ENCODE measurements at regions not wholly inside any gene's neighbourhood (a gene's known extent, or its start where the extent isn't known, plus 50 kb on each side); places are given as distances from the start of the nearest gene placed in this dataset.

GRCh38 chr3:24748520-24748919 is 253.9 kb upstream of the THRB start:
- no peaks in the 10 kb centered on the region for H4K20me1 ChIP-seq (ENCODE audit: control insufficient read depth, insufficient read depth)
- H3K9me3 ChIP-seq (replicated peaks; ENCODE audit: control insufficient read depth, insufficient read depth, low read length) = no peaks in the 10 kb centered on the region
- RAD21 ChIA-PET (ENCODE audit: unreplicated experiment) = no interaction called here
- H2AFZ ChIP-seq (ENCODE audit: control insufficient read depth, low read depth, low read length) = no peak overlapping the region
- FAIRE-seq (no peak), ATAC-seq (no peak), DNase-seq (ENCODE audit: low read depth, low spot score) (no peak)
- 51% methylated on average over 4 of the region's 4 CpGs for WGBS (ENCODE audit: insufficient coverage, insufficient replicate concordance, low lambda C conversion rate, missing lambda C conversion rate)
- no peak overlapping the region for H3K4me2 ChIP-seq (ENCODE audit: control insufficient read depth, insufficient read depth)
- SMC1A ChIA-PET (ENCODE audit: uncharacterized antibody, unreplicated experiment) = no interaction called here
- intact Hi-C loops (cut with micrococcal nuclease; ENCODE audit: unreplicated experiment) (no loop called here), in situ Hi-C loops (cut with MboI) (no loop called here)
- H3K36me3 ChIP-seq (ENCODE audit: control insufficient read depth in 2 of 2, insufficient read depth in 2 of 2, low read length in 1 of 2) = no peaks in the 10 kb centered on the region
- no peak overlapping the region for H3K4me3 ChIP-seq
- H3K4me1 ChIP-seq (ENCODE audit: control insufficient read depth, insufficient read depth, low read length) = no peaks in the 10 kb centered on the region
- H3K79me2 ChIP-seq (ENCODE audit: control insufficient read depth, insufficient read depth, low read length) = no peaks in the 10 kb centered on the region
- H3K27ac ChIP-seq (ENCODE audit: control insufficient read depth, insufficient read depth) = no peak overlapping the region
- POLR2A ChIA-PET = no interaction called here
- no peak overlapping the region for H3K9ac ChIP-seq (ENCODE audit: control insufficient read depth, insufficient read depth, low read length)
- BruUV-seq (replicated peaks) = no TSS peak
- H3K27me3 ChIP-seq (replicated peaks in 1 of 2; ENCODE audit: control insufficient read depth in 2 of 2, insufficient read depth in 2 of 2, low read length in 1 of 2) = peaks cover 0 to 2% of the 10 kb centered on the region in 2 experiments; a peak in 1 of 4 replicates
- TF ChIP-seq KLF5 (IDR thresholded peaks at IDR 0.05; ENCODE audit: partially characterized antibody) (no peak), HCFC1 (IDR thresholded peaks at IDR 0.05; ENCODE audit: low read length) (no peak), PRDM15 (CRISPR knock-in tag; IDR thresholded peaks at IDR 0.05) (no peak), GABPA (IDR thresholded peaks at IDR 0.05; ENCODE audit: low read depth) (no peak), MTA2 (IDR thresholded peaks at IDR 0.05; ENCODE audit: low read depth) (no peak), MEF2A (IDR thresholded peaks at IDR 0.05; ENCODE audit: insufficient read depth, low read depth, low read length) (no peak), CHD4 (IDR thresholded peaks at IDR 0.05) (no peak), SP1 (IDR thresholded peaks at IDR 0.05; ENCODE audit: low read depth, low read length) (no peak), ZNF622 (IDR thresholded peaks at IDR 0.05) (no peak)
- CTCF ChIA-PET = no interaction called here

Data from GM12878 (cell line).